HuH-7 (cell line): ENCODE measurements at regions not wholly inside any gene's neighbourhood (a gene's known extent, or its start where the extent isn't known, plus 50 kb on each side); places are given as distances from the start of the nearest gene placed in this dataset.

ENCODE experiments used
- DNase-seq: peaks from one replicate; pipeline ENCODE4 v3.0.0; 2011; ENCODE audit warnings: low spot score

DNA sequence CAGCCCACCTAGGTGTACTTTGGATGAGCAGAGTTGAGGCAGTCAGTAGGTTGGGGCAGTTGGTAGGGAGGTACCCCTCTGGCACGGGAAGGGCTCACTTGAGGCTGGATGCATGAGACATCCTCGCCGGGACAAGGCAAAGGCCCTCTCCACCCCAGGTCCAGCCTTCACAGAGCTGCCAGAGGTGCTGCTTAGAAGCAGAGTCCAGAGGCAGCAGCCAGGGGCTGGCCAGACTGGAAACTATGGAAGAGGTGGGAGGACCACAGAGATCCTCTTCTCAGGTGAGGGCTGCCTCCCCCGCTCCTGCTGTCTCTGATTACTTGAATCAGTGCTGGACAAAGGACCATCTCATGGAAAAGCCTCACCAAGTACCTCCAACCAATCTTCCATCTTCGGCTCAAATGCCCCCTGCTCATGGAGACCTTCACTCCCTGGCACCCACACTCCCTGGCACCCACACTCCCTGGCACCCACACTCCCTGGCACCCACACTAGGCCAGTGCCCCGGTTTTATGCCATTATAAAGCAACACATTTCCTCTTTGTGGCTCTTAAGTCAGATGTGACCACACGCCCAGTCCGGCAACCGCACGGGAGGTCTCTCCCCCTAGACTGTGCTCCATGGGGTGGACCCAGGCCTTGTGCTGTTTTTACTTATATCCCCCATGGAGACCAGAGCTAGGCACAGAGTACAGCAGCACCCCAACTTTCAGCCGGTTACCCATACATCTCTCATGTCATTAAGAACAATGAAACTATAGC lies 100.1 kb downstream of the YTHDF1 start:
- DNase-seq: no peak

DNA sequence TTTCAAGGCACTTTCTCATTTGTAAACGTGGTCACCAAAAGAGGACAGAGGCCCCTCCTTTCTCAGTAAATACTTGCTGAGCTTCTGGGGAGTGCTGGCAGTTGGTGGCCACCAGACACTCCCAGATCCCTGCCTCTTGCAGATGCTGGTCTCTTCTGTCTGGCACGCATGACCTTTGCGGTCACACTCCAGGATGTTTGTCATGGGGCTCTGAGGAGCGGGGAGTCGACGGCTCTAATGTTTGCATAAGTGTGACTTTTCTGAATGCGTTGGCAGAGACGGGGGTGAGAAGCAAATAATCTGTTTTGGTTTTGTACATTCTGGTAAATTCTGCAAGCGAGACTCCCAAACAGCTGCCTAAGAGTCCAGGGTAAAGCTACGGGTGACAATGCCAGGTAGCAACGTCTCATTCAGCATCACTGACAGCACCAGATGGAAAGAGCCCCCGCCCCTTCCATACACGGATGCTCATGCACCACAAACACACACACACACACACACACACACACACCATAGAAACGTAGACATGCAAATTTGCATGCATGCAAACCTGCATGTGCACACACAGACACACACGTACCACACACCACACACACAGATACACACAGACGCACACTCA lies 101.1 kb downstream of the YTHDF1 start:
- no peak for DNase-seq

DNA sequence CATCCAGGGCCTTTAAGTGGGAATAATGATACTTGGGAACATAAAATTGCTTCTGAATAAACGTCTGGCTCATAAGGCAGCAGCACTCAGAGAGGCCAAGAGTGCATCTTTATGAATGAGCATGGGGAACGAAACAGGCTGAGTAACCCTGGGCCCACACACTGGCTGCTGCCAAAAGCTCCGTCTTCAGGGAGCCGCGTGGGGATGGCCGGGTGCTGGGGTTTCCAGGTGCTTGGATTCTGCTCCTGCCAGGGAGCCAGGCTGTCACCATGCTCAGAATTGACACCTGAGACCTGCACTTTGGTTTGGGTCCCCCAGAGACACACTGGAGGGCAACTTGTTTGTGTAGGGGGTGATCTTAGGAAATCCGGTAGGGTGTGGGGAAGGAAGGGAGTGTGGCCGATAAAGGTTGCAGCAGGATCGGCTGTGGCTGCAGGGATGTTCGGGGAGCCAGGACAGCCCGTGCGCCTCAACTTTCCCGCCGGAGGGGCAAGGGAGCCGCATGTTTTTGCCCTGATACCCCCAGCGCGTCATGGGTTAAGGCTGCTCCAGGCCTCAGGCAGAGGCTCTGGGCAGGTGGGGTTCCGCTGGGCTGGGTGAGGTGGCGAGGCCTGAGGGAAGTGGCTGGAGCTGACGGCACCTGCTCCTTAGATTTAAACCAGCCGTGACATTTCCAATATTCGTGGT lies 101.8 kb downstream of the YTHDF1 start:
- DNase-seq: no peak

DNA sequence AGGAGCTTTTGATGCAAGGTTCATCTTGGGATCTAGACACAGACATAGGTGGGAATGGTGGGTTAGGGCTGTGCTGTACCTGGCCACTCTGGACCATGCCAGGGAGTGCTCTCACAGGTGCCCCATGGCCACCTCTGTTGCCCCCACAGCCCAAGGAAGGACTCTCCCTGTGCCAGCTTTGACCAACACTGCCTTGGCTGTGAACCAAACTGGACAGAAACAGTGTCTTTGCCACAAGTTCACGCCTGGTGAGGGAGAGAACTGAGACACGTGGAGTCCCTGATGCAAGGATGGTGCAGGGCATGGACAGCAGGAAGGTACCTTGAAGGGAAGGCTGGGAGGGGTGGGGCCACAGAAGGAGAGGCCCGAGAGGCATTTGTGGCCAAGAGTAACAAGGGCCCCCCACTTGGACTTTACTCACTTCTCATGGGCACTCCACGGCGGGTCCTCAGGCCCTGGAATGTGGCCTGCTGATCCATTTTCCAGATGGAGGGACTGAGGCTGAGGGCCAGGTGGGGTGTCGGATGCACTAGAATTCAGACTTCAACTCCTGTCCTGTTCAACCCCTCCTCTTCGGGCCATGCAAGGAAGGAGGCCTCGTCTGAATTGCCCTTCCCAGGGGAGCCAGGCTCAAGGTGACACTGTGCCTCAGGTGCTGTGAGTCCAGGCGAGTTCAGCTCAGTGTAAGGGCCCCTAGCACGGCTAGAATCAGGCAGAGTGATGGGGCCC lies 103.3 kb downstream of the YTHDF1 start:
- DNase-seq: no peak

DNA sequence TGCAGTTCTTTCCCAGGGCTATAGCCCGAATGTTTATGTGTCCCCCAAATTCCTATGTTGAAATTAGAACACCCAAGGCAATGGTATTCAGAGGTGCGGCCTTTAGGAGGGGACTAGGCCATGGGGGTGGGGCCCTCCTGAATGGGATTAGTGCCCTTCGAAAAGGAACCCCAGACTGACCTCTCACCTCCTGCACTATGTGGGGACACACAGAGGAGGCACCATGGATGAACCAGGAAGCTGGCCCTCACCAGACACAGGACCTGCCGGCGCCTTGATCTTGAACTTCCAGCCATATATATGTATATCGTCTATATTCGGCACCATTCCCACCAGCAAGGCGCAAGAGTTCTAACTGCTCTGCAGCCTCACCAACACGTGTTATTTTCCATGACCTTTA lies 101.5 kb upstream of the BHLHE23 start:
- DNase-seq: no peak

GRCh38 chr20:63107449-63108200 lies 100.9 kb upstream of the BHLHE23 start:
- DNase-seq: no peak

DNA sequence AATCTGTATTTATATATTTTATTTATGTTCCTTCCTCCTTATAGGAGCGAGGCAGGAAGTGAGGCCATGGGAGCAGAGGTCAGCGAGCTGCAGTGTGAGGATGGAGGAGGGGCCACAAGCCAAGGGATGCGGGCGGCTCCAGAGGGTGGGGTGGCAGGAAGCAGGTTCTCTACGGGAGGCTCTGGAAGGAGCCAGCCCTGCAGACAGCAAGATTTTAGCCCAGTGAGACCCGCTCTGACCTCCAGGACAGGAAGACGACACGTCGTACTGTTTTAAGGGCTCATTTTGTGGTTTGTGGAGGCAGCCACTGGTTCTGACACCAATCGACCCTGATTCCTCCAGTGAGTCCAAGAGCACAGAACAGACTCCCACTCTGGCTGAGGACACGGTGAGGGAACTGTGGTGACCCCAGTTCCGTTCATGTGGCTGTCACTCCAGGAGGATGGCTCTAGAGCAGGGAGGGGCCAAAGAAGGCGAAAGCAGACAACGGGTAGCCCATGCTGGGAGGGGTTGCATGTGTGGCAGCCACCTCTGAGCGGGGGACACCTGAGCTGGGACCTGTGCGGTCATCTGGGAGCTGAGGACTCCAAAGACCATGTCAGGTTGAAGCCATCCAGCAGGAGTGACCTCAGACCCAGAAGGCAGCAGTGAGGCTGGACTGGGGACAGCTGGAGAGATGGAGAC lies 100.1 kb upstream of the BHLHE23 start:
- DNase-seq: no peak

- DNase-seq: no peak
Observed at GRCh38 chr20:63106108-63106764, 99.5 kb upstream of the BHLHE23 start.

DNA sequence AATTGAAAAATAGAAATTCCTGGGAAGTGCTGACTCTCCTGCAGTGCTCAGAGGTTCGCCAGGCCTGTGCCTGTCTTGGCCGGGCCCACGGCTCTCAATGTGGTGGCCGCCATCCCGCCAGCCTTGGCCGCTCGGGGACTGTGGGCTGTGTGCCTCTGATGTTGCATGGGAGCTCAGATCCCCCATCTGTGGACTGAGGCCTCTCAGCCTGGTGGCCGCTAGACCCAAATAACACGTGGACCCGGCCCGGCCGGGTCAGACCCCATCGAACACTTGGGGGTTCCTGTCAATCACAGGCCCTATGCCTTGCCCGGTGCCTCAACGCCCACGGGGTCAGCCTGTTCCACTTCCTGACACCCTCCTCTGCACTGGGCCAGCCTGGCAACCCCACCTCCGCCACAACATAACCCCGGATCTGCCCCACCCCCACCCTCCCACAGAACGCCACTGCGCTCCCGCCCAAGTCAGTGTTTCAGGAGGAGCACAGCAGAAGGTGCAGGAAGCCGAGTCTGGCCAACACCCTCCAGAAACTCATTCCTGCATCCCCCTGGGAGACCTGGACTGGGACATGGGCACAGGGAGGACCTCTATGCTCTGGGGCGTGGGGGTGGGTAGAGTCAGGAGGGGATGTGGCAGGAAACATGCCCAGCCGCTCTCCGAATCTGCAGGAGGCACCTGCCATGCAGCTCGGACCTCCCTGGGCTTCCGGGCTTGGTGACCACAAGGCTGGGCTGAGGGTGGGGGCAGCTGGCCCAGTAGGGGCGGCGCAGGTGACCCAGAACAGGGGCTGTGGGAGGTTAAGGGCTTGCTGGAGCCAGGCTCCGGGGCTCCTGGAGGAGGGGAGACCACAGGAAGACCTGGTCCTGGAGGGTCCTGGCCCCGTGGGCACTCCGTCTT lies 98.7 kb upstream of the BHLHE23 start:
- no peak for DNase-seq

DNA sequence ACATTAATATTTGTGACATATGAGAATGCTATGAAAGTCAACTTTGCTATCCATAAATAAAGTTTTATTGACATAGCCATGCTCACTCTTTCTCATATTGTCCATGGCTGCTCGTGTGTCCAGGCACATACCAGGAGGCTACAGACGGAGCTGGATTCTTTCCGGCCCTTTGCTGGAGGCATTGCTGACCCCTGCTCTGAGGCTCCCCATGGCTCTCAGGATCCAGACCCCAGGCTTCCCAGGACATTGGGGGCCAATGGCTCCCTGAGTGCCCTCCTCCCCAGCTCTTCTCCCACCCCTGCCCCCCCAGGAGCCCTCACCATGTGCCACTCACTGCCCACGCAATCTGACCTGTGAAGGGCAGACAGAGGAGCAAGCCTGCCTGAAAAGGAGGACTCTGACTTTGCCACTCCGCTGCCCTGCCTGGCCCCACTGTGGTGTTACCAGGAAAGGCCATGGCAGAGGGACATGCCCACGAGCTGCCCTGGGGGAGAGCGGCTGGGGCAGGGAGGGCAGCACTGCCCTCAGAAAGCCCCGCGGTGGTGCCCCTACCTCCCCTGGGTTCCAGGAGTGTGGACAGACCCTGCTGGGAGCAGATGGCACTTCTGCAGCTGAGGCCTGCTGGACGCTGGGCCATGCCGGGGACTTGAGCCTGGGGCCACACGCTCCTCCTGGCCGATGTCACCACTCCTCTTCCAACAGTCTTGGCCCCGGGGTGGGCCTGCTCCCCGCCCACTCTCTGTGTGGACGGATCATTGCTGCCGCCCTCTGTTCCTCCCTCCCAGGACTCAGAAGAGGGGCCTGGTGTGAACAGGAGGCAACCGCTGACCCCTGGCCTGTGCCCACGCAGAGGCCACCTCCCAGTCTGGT lies 97.8 kb upstream of the BHLHE23 start:
- DNase-seq: no peak

DNA sequence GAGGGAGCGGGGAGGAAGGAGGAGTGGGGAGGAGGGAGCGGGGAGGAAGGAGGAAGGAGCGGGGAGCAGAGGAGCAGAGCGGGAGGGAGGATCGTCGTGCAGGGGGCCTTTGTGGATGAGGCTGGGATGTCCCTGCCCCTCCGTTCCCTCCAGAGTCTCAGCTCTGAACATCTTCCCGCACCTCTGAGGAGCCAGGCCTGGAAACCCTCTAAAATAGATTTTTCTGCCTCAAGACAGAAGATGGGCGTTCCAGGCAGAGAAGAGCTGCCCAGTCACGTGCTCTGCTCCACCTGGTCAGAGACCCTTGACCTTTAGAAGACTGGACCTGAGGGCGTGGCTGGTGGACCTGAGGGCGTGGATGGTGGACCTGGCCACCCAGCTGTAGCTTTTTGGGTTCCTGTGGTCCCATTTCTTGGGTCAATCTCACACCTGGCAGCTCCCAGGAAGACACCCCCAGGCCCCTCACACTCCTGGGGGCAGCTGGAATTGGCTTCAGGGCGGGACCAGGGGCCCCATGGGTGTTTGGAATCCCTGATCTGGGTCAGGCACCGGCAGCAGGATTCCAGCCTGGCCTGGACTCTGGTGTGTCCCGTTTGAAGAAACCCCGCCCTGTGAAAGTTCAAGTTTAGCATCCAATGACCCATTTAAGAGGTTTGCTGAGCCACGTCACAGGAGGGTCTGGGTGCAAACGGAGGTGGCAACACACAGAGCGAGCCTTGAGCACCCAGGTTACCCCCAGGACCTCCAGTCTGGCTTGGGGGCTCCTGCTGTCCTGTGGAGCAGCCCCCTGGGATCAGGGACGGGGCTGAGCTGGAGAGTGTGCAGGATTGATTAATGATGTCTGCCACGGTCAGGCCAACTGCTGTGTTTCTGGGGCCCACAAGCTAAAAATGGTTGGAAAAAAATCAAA lies 96.9 kb upstream of the BHLHE23 start:
- no peak for DNase-seq

DNA sequence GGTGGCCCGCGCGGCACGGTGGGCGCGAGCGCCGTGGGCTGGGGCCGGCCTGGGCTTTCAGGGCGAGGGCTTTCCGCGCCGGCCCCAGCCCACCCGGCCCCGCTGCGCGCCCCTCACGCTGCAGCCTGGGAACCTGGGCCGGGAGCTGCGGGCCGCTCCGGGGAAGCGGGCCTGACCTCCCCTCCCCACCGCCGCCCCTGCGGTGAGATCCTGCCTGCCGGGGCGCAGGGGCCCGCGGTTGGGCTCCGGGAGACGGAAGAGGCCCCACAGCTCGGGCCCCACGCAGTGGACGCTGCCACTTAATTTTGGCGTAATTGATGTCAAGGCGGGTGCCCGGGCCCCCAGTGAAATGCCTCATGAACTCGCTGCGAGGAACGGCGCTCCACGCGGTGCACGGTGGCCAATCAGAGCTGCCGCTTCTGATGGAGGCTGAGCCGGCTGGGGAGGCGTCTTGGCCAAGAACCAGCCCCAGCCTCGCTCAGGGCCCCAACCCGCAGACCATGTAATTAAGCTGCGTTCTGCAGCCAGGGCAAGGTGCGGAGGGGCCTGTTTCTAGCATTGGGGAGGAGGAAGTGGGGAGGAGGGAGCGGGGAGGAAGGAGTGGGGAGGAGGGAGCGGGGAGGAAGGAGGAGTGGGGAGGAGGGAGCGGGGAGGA lies 96.1 kb upstream of the BHLHE23 start:
- no peak for DNase-seq

DNA sequence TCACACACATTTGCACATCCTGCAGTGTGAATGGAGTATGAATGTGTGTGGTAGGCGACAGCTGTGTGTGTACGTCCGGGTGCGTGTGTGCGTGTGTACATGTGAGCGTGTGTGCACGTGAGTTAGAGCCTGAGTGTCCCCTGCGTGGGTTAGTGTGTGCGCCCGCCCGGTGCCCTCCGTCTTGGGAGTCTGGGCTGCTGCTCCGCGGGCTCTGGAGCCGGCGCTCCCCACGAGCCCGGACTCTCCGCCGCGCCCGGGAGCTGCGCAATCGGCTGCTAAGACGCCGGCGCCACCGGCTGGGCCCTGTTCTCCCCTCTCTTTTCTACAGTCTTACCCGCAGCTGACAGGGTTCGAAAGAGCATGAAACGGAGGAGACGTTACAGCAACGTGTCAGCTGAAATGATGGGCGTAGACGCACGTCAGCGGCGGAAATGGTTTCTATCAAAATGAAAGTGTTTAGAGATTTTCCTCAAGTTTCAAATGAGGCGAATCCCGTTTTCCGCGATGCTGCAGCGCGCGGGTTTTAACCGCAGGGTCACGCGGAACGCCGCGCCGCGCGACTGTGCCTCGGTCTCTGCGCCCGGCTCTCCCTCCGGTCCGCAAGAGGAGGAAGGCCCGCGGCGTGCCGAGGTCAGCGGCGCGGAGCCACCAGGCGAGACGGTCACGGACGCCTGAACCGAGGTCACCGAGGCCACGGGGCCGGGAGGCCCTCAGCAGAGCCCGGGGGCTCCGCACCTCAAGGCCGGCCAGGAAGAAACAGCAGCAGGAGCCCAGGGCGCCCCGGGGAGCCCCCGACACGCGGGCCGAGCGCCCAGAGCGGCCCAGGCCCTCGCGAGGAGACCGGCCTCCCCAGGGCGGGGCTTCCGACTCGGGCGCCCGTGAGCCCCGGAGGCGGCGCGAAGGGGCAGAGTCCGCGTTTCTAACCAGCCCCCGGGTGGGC lies 95.3 kb upstream of the BHLHE23 start:
- no peak for DNase-seq

GRCh38 chr20:63100926-63101699 lies 94.3 kb upstream of the BHLHE23 start:
- no peak for DNase-seq
